Smooth muscle cell (in vitro differentiated cells): ENCODE measurements at regions not wholly inside any gene's neighbourhood (a gene's known extent, or its start where the extent isn't known, plus 50 kb on each side); places are given as distances from the start of the nearest gene placed in this dataset.

Experiments
- DNase-seq: peaks from one replicate; lab custom pipeline; 2025; ENCODE audit not compliant: unreplicated experiment; lab: John Stamatoyannopoulos, UW
- H2AFZ ChIP-seq: fragments of 200-600 bp; sonication (generic); 2 replicates; pipeline ENCODE4 v1.6.0; 2016; ENCODE audit warnings: antibody characterized with exemption, low read depth, mild to moderate bottlenecking
- H3F3A ChIP-seq: fragments of 200-600 bp; sonication (generic); 2 replicates; pipeline ENCODE4 v1.6.0; 2017; ENCODE audit warnings: antibody characterized with exemption, low read depth
- H3K27ac ChIP-seq: fragments of 200-600 bp; sonication (generic); 2 replicates; pipeline ENCODE4 v1.5.1; 2016; ENCODE audit warnings: low read depth, mild to moderate bottlenecking
- H3K27me3 ChIP-seq: fragments of 200-600 bp; sonication (generic); 2 replicates; pipeline ENCODE4 v1.6.1; 2016; ENCODE audit warnings: low read depth, mild to moderate bottlenecking
- H3K36me3 ChIP-seq: fragments of 200-600 bp; sonication (generic); 2 replicates; pipeline ENCODE4 v1.5.1; 2016; ENCODE audit warnings: low read depth
- H3K4me1 ChIP-seq: fragments of 200-600 bp; sonication (generic); 2 replicates; pipeline ENCODE4 v1.5.1; 2016; ENCODE audit warnings: low read depth
- H3K4me2 ChIP-seq: fragments of 200-600 bp; sonication (generic); 2 replicates; pipeline ENCODE4 v1.6.0; 2016; ENCODE audit warnings: mild to moderate bottlenecking
- H3K4me3 ChIP-seq: fragments of 200-600 bp; sonication (generic); 2 replicates; pipeline ENCODE4 v1.5.1; 2016; ENCODE audit warnings: mild to moderate bottlenecking
- H3K79me2 ChIP-seq: fragments of 200-600 bp; sonication (generic); 2 replicates; pipeline ENCODE4 v1.6.0; 2016; ENCODE audit warnings: low read depth, mild to moderate bottlenecking
- H3K9ac ChIP-seq: fragments of 200-600 bp; sonication (generic); 2 replicates; pipeline ENCODE4 v1.6.0; 2016; ENCODE audit warnings: low read depth
- H3K9me3 ChIP-seq: fragments of 200-600 bp; sonication (generic); replicated peaks from 2 replicates; pipeline ENCODE4 v1.5.1; 2016; ENCODE audit warnings: low read depth
- H4K20me1 ChIP-seq: fragments of 200-600 bp; sonication (generic); 2 replicates; pipeline ENCODE4 v1.6.0; 2016; ENCODE audit warnings: low read depth
- CTCF ChIP-seq: fragments of 200-600 bp; sonication (generic); IDR thresholded peaks from 2 replicates; pipeline ENCODE4 v1.5.1; 2017; ENCODE audit warnings: borderline replicate concordance, mild to moderate bottlenecking, antibody characterized with exemption; ENCODE audit not compliant: insufficient read depth, poor library complexity, severe bottlenecking
- WGBS: methylation state at CpG from one replicate; pipeline ENCODE4 v1.1.7; 2016; ENCODE audit warnings: low lambda C conversion rate; 5-methylcytosine and 5-hydroxymethylcytosine counted together

- Histone ChIP-seq H4K20me1 (no peaks in the 10 kb centered on the region), H3K27me3 (no peaks in the 10 kb centered on the region), H2AFZ (peak overlapping the region; percentile 11), H3K4me3 (no peak overlapping the region), H3K4me2 (peak overlapping the region; percentile 71), H3F3A (peaks cover 26% of the 10 kb centered on the region), H3K36me3 (no peaks in the 10 kb centered on the region), H3K9me3 (no peaks in the 10 kb centered on the region), H3K9ac (no peak overlapping the region), H3K27ac (peak overlapping the region; percentile 63), H3K79me2 (no peaks in the 10 kb centered on the region), H3K4me1 (peaks cover 44% of the 10 kb centered on the region)
- 8% methylated on average over 19 of the region's 19 CpGs for WGBS
- TF ChIP-seq CTCF, result no peak
- peak; percentile 34 for DNase-seq
Observed at GRCh38 chr1:224503161-224504118, 68.8 kb upstream of the WDR26 start.

GRCh38 chr1:224504297-224505041 is 69.9 kb upstream of the WDR26 start:
- Histone ChIP-seq H3K4me1 (peaks cover 34% of the 10 kb centered on the region), H3K36me3 (no peaks in the 10 kb centered on the region), H3K4me2 (no peak overlapping the region), H3K27me3 (no peaks in the 10 kb centered on the region), H3K79me2 (no peaks in the 10 kb centered on the region), H3K9me3 (no peaks in the 10 kb centered on the region), H3F3A (peaks cover 18% of the 10 kb centered on the region), H2AFZ (no peak overlapping the region), H4K20me1 (no peaks in the 10 kb centered on the region), H3K27ac (peak overlapping the region; percentile 63), H3K9ac (no peak overlapping the region), H3K4me3 (no peak overlapping the region)
- WGBS, result 92% methylated on average over 4 of the region's 4 CpGs
- TF ChIP-seq CTCF, result no peak
- no peak for DNase-seq

GRCh38 chr1:224505454-224506093 is 71.0 kb upstream of the WDR26 start:
- no peaks in the 10 kb centered on the region for H3K9me3 ChIP-seq
- no peaks in the 10 kb centered on the region for H4K20me1 ChIP-seq
- no peak overlapping the region for H3K4me3 ChIP-seq
- 89% methylated on average over 3 of the region's 3 CpGs for WGBS
- H3K36me3 ChIP-seq, result no peaks in the 10 kb centered on the region
- H2AFZ ChIP-seq, result no peak overlapping the region
- peaks cover 14% of the 10 kb centered on the region for H3F3A ChIP-seq
- no peak for DNase-seq
- no peak overlapping the region for H3K4me2 ChIP-seq
- H3K4me1 ChIP-seq, result peaks cover 33% of the 10 kb centered on the region
- no peak for TF ChIP-seq CTCF
- H3K9ac ChIP-seq, result no peak overlapping the region
- H3K27me3 ChIP-seq, result no peaks in the 10 kb centered on the region
- H3K79me2 ChIP-seq, result no peaks in the 10 kb centered on the region
- no peak overlapping the region for H3K27ac ChIP-seq
